Ovary (tissue), 3 donors: ENCODE measurements at regions not wholly inside any gene's neighbourhood (a gene's known extent, or its start where the extent isn't known, plus 50 kb on each side); places are given as distances from the start of the nearest gene placed in this dataset.

Source experiments
- EP300 ChIP-seq: sonication (generic); formaldehyde crosslinking; IDR thresholded peaks from one replicate; pipeline ENCODE4 v1.6.1; 2017; ENCODE audit warnings: antibody characterized with exemption
- POLR2A ChIP-seq: fragments of 450-650 bp; IDR thresholded peaks from one replicate; pipeline ENCODE4 v1.6.1; 2017; ENCODE audit warnings: antibody characterized with exemption, mild to moderate bottlenecking, moderate library complexity
- TF ChIP-seq, protein P1 (sequence below), 3 donors: fragments of 450-650 bp in 2 of 3; fragments of 200-600 bp in 1 of 3; IDR thresholded peaks; one replicate each; pipeline versions ENCODE4 v1.5.1 to v1.8.0; 2016 to 2022; ENCODE audit warnings: antibody characterized with exemption in 3 of 3, mild to moderate bottlenecking in 1 of 3
- donor health status: DM: no; HTN: no; CAD: no.

DNA sequence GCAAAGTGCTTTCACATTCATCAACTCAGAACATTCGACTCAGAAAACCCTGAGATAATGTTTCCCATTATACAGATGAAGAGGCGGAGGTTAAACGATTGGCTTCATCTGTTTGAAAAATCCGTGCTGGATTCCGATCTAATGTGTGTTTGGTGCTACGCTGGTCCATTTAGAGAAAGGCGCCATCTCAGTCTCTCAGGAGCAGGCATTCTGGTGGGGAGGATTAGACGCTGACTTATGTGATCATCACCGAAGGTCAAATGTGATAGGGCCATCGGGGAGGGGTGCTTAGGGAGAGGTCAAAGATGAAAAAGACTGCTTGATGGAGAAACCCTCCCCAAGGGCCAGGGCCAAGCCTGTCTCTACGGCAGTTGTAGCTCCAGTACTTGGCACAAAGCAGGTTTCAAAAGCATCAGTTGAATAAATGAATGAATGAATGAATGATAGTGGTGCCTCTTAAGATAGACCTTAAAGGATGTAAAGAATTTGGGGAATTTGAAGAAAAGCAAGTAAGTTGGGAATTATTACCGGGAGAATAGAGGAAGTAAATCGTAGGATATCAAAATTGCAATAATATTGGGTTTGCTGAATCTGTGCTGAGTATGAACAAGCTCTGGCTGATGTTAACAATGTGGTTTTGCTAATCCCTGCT, 160.6 kb upstream of the SHB start:
- TF ChIP-seq, protein P1, sequence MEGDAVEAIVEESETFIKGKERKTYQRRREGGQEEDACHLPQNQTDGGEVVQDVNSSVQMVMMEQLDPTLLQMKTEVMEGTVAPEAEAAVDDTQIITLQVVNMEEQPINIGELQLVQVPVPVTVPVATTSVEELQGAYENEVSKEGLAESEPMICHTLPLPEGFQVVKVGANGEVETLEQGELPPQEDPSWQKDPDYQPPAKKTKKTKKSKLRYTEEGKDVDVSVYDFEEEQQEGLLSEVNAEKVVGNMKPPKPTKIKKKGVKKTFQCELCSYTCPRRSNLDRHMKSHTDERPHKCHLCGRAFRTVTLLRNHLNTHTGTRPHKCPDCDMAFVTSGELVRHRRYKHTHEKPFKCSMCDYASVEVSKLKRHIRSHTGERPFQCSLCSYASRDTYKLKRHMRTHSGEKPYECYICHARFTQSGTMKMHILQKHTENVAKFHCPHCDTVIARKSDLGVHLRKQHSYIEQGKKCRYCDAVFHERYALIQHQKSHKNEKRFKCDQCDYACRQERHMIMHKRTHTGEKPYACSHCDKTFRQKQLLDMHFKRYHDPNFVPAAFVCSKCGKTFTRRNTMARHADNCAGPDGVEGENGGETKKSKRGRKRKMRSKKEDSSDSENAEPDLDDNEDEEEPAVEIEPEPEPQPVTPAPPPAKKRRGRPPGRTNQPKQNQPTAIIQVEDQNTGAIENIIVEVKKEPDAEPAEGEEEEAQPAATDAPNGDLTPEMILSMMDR (IDR thresholded peaks at IDR 0.05): no peak
- TF ChIP-seq EP300 (no peak), POLR2A (no peak)
